PC-3 (cell line): ENCODE measurements at regions not wholly inside any gene's neighbourhood (a gene's known extent, or its start where the extent isn't known, plus 50 kb on each side); places are given as distances from the start of the nearest gene placed in this dataset.

Experiments
- EZH2 ChIP-seq: fragments of 300-600 bp; sonication (generic); IDR thresholded peaks from one replicate; pipeline ENCODE4 v1.6.1; 2017; ENCODE audit warnings: antibody characterized with exemption, mild to moderate bottlenecking, low read length; ENCODE audit not compliant: unreplicated experiment
- TF ChIP-seq, protein P1 (sequence below): fragments of 300-600 bp; sonication (generic); conservative IDR thresholded peaks from 2 replicates; pipeline ENCODE4 v1.5.1; 2017; ENCODE audit warnings: antibody characterized with exemption, low read depth, mild to moderate bottlenecking, low read length

DNA sequence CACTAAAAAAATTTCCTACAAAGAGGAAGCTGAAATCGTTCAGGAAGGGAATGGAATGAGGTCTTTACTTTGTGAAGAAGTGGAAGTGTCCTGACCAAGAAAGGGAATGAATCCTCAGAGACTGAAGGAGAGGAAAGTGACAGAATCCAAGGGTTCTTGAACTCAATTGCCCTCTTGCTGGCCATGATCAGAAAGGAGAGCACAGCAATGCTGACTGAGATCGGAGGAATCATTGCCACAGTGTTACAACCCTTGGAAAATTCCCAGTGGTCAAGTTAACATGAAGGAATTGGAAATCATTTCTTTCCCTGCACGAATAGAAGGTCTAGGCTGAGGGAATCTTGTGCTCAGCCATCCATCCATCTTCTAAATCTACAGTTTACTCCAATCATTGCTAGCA is 190.0 kb upstream of the NEIL3 start:
- TF ChIP-seq, protein P1, sequence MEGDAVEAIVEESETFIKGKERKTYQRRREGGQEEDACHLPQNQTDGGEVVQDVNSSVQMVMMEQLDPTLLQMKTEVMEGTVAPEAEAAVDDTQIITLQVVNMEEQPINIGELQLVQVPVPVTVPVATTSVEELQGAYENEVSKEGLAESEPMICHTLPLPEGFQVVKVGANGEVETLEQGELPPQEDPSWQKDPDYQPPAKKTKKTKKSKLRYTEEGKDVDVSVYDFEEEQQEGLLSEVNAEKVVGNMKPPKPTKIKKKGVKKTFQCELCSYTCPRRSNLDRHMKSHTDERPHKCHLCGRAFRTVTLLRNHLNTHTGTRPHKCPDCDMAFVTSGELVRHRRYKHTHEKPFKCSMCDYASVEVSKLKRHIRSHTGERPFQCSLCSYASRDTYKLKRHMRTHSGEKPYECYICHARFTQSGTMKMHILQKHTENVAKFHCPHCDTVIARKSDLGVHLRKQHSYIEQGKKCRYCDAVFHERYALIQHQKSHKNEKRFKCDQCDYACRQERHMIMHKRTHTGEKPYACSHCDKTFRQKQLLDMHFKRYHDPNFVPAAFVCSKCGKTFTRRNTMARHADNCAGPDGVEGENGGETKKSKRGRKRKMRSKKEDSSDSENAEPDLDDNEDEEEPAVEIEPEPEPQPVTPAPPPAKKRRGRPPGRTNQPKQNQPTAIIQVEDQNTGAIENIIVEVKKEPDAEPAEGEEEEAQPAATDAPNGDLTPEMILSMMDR: no peak
- no peak for TF ChIP-seq EZH2
